Activated CD4-positive, CD25-positive, alpha-beta regulatory T cell treated with anti-CD3 and anti-CD28 coated beads, Interleukin-2, amount 50 U/mL, for 24 hours (primary cell): ENCODE measurements at regions not wholly inside any gene's neighbourhood (a gene's known extent, or its start where the extent isn't known, plus 50 kb on each side); places are given as distances from the start of the nearest gene placed in this dataset.

Experiments used
- ATAC-seq, 2 donors: fragments of 150-1000 bp; cut with Tn5 transposase; one replicate each; pipeline ENCODE4 v1.10.0; 2021; ENCODE audit warnings: mild to moderate bottlenecking in 1 of 2, moderate library complexity in 1 of 2

DNA sequence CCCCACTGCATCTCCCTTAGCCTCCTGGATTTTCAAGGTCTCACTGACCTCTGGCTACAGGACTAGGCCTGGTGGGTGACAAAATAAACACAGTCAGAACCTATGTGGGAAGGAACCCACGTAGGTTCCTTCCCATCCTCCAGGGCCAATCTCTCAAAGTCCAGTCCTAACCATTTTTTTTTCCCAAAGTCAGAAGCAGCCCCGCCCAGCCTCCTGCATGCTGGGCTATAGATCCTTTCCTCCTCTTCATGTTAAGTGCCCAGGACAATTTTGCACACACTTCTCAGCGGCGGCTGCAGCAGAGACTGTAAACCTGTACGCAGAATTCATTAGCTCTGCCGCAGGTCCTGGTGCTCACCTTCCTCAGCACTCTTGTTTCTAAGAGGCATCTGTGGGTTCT lies 285.8 kb downstream of the NPIPA8 start:
- no peak for ATAC-seq

DNA sequence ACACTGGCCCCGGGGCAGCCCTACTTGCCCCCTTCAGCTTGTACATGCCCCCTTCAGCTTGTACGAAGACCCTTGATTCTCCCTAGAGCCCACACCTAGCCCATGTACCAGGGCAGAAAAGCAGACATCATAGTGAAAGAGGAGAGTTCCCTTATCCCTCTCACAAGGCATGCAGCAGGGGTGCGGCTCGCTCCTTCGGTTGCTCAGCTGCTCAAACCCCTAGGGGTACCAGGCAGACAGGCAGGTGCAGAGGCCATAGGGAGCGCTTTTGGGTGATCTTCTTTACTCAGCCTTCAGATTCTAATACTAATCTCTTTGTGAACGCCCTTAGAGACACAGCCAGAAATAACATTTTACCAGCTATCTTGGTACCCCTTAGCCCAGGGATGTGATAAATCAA lies 286.3 kb downstream of the NPIPA8 start:
- no peak for ATAC-seq

DNA sequence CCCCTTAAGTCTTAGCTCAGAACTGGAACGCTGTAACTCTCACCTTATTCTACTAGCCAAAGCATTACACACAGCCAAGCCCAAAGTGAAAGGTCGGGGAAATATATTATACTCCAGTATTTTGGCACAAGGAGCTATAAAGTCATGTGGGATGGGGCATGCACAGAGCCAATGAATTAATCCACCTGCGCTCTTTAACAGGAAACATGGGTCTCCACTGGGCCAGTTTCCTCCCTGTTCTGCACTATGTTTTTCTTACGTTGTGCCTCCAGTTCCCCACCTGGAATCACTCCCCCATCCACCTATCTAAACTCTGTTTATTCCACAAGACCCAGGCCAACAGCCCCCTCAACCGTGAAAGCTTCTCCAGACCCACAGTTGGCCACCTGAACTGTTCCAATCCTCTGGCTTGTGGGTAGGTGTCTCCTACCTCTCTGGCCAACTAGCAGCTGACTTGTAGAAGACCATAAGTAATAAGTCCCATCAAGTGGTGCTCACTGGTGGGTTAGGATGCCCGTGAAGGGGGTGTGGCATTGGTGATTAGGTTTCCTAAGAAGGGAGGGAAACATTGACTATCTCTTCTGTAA lies 286.9 kb downstream of the NPIPA8 start:
- ATAC-seq = no peak

DNA sequence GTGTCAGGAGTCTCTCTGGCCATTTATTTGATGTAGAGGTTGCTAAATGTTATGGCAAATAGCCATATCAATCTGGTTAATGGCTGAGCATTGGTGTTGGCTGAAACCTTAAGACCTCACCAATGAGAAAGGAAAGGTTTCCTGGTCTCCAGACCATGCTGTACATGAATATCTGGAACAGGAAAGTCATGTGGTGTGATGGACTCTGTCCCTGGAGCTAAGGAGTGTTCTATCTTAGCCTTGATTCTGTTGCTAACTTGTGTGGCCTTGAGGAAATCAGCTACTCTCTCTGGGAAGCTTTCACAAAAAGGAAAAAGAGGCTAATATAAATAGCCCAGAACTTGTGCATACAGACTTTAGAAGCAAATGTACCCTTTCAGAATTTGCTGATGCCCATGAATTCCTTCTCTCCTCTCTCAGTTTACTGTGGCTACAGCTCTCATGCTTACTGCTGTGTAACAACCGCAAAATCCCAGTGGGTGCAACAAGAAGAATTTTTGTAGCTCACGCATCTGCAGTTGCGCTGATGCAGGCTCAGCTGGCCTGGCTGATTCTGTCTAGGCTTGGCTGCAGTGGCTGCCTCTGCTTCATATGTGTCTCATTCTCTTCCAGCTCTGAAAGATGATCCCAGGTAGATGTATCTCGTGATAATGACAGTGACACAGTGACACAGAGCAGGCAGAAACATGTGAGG lies 287.5 kb downstream of the NPIPA8 start:
- ATAC-seq = no peak

DNA sequence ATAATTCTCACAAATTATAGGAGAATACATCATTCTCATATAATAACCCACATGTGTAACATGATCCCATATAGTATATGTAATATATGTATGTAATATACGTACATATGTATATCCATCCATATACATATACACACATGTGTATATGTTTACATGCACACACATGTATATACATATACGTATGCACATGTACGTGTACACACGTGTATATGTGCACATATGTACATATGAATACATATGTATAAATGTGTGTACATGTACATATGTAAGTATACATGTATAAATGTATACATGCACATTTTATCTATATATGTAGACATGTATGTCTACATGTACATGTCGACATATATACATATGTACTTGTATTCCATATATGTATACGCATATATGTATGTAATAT lies 288.8 kb downstream of the NPIPA8 start:
- no peak for ATAC-seq

DNA sequence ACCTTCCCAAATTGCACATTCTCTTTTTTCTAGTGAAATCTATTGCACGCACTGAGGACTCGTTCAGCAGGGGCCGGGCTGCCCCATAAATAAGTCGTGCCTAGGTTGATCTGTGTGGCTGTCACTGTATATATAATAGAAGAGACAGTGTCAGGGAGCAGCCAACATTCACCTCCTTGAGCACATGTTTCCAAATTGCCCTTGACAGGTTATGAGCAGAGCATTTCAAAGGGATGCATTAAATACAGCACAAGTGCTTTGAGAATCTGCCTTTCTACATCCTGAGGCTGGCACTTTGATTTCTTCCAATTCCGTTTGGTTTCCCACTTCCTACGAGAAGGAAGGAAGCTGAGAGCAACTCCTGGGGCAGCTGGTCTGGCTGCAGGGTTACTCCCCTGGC lies 291.2 kb downstream of the NPIPA8 start:
- no peak for ATAC-seq

DNA sequence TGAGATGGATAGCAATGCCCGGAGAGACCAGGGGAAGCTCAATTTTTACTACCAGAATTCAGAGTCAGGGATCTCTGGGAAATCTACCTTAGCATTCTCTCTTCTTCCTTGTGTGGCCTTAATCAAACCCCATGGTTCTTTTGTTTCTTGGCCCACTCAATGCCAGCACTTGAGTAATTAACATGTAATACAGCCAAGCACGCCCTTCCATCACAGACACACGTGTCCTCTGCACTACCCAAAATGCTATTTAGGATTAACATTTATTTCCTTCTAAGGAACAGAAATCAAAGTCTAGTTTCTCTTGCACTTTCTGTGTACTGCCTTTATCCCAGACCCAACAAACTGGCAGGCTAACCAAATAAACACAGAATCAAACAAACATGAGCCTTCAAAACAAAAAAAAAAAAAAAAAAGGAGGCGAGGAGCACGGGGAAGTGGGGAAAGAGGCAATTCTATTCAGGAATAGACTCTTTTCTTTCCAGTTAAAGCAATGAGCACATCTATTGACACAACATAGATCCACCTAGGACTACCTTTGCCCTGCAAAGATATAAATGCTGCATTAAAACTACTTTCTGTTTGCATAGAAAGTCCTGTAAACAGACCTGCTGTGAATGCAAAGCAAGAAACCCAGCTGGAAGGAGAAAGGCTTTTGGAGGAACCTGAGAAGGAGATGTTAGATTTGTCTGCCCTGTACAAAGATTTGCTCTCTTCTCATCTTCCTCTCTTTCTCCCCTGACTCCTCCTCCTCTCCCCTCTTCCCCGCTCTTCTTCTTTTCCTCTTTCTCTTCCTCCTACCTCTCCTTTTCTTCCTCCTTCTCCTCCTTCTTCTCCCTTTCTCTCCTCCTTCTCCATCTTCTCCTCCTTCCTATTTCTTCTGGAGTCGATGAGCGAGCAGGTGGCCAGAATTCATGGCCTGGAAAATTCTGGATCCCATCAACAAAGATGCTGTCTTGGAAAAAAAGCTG lies 294.4 kb downstream of the NPIPA8 start:
- ATAC-seq = no peak

- ATAC-seq = no peak
Observed at GRCh38 chr16:18039931-18040330, 296.6 kb downstream of the NPIPA8 start.

GRCh38 chr16:18037051-18037450 lies 299.5 kb downstream of the NPIPA8 start:
- ATAC-seq = no peak

DNA sequence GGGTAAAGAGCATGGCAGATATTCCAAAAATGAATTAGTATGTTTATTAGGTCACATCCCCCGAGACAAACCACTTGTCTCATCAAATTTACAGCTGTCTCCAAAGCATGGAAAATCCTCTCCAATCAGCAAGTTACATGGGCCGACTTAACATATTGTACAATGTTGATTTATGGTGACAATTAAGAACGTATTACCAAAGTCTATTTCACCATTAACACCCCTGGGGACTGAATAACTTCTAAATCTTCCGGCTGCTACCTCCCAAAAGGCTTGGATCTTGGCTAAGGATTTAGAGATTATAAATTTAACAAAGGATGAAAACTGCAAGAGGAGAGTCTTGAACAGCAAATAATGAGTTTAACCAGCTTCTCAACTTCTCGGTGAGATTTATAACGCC lies 311.9 kb downstream of the NPIPA8 start:
- no peak for ATAC-seq

DNA sequence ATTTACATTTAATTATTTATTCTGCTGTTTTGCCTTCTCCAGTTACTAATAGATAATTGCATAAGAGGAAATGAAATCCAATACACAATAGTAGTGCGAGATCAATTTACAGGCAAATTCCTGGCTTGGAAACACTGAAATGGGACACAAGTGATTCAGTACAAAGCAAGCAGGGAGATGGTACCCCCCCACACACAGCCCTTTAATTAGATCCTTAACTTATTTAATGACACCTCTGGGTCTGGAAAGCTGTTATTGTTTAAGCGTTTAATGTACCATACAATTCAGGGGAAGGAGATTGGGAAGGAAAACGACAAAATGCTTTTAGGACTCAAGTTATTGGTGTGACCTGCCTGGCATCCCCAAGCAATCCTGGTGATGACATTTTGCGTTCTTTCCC lies 318.2 kb downstream of the NPIPA8 start:
- no peak for ATAC-seq

- ATAC-seq = no peak
Observed at GRCh38 chr16:18013863-18014262, 322.7 kb downstream of the NPIPA8 start.

GRCh38 chr16:18008356-18008755 lies 328.2 kb downstream of the NPIPA8 start:
- no peak for ATAC-seq

- no peak for ATAC-seq
Observed at GRCh38 chr16:18003033-18003432, 333.5 kb downstream of the NPIPA8 start.

DNA sequence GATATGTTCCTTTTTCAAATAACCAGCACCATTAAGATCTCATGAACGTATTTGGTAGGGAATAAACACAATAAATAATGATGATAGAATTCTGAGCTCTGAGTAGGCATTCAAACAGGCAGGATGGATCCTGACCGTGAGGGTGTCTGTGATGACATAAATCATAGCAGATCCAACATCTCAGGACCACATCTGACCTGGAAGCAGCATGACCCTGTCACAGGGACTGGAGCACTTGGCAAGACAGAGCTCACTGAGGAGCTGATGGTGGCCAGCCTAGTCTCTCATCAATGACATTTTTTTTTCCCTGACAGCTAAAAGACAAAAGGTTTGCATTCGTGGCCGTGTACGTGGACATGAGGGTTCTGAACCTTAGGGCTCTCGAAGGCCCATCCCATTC lies 337.5 kb downstream of the NPIPA8 start:
- ATAC-seq = no peak

DNA sequence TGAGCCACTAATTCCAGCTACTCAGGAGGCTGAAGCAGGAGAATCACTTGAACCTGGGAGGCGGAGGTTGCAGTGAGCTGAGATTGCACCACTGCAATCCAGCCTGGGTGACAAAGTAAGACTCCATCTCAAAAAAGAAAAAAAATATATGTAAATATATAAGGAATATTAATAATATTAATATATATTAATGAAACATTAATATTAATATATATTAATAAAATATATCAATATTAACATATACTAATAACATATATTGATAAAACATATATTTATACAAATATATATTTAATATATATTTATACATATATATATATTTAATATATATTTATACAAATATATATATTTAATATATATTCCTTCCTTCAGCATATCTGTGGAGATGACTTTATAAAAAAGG lies 338.0 kb downstream of the NPIPA8 start:
- ATAC-seq = no peak

- ATAC-seq = no peak
Observed at GRCh38 chr16:17994027-17994426, 342.5 kb downstream of the NPIPA8 start.

DNA sequence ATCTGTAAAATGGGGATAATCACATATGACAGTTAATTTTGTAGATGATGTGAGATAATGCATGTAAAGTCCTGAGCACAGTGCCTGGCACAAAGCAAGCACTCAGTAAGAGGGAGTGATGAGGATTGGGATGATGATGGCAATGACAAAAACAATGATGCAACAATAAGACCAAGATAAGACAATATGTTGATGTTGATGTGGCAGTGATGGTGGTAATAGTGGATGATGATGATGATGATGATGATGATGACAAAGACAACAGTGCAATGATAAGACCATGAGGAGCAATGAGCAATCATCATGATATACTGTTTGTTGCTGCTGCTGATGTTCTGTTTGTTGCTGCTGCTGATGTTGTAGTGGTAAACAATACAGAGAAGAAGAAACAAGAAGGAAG lies 344.1 kb downstream of the NPIPA8 start:
- no peak for ATAC-seq

- ATAC-seq = no peak
Observed at GRCh38 chr16:17989255-17989654, 347.3 kb downstream of the NPIPA8 start.

DNA sequence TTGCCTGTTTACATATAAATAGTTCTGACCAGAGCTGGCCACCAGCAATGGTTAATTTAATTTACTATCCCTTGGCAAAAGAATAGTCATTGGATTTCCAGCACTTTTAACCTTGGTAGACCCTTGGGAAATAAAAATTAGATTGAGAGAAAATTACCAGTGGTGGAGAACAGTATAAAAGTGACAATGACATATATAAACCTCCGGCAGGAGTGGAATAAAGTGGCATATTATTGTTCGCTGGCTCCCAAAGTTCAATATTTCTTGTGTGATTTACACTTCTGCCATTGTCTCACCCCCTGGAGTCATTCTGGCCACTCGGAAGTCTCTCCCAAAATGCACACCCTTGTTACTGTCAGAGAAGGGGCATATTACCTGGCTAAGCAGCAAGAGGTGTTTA lies 347.7 kb downstream of the NPIPA8 start:
- no peak for ATAC-seq

- ATAC-seq = no peak
Observed at GRCh38 chr16:17986991-17987390, 349.5 kb downstream of the NPIPA8 start.

- no peak for ATAC-seq
Observed at GRCh38 chr16:17984810-17985209, 351.7 kb downstream of the NPIPA8 start.

GRCh38 chr16:17983847-17984639 lies 352.5 kb downstream of the NPIPA8 start:
- no peak for ATAC-seq
